Gastroesophageal sphincter (tissue), 3 donors: ENCODE measurements at regions not wholly inside any gene's neighbourhood (a gene's known extent, or its start where the extent isn't known, plus 50 kb on each side); places are given as distances from the start of the nearest gene placed in this dataset.
"Not testable (repeated sequence)": the region's sequence is repeated elsewhere in the genome, so short reads cannot be mapped to it uniquely, and the experiment has no call there.

Source experiments
- CTCF ChIP-seq, 4 experiments: fragments of 200-600 bp in 2 of 4; fragments of 450-650 bp in 2 of 4; sonication (generic) in 1 of 4; IDR thresholded peaks; one replicate each; pipeline ENCODE4 v1.5.1; 2017 to 2019; ENCODE audit warnings: antibody characterized with exemption in 4 of 4, mild to moderate bottlenecking in 2 of 4, moderate library complexity in 2 of 4
- POLR2A ChIP-seq, 2 donors: fragments of 450-650 bp; IDR thresholded peaks; one replicate each; pipeline ENCODE4 v1.6.1; 2017; ENCODE audit warnings: antibody characterized with exemption in 2 of 2, mild to moderate bottlenecking in 2 of 2, moderate library complexity in 1 of 2

GRCh38 chr5:174917435-174917834 lies 193.1 kb downstream of the MSX2 start:
- TF ChIP-seq CTCF, POLR2A (IDR thresholded peaks at IDR 0.05): not testable (repeated sequence)
